ENCODE measurements at regions not wholly inside any gene's neighbourhood (a gene's known extent, or its start where the extent isn't known, plus 50 kb on each side); places are given as distances from the start of the nearest gene placed in this dataset.

DNA sequence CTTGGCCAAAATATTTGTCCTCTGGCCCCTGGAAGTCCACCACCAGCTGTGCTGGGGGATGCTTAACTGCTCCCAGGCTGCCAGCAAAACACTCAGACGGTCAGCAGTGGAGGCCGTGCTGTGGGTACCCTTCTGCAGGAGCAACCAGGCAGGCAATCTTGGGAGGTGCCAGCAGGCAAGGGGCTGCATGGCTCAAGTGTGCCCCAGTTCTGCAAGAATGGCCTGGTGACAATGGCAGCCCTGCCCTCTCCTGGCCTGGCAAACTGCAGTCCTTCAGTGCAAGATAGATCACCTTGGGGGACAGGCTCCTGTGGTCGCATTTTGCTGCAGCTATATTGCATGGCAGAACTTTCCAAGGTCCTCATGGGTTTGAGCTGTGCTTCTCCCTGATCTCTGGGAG is 728.3 kb downstream of the TMTC2 start:
- Histone ChIP-seq H3K79me2 (ENCODE audit: low read length) (no peaks in the 10 kb centered on the region), H3K9me3 (ENCODE audit: insufficient read depth, low read length) (no peaks in the 10 kb centered on the region), H3K36me3 (replicated peaks; ENCODE audit: low read depth, low read length) (no peaks in the 10 kb centered on the region), H3K27me3 (ENCODE audit: low read depth, low read length) (no peaks in the 10 kb centered on the region), H4K20me1 (ENCODE audit: insufficient read depth, low read length) (no peaks in the 10 kb centered on the region), H3K9ac (ENCODE audit: low read length) (no peak overlapping the region), H3K4me2 (ENCODE audit: low read length) (no peak overlapping the region), H3K4me3 (ENCODE audit: low read length) (no peak overlapping the region), H3K27ac (ENCODE audit: low read length) (no peak overlapping the region), H3K4me1 (ENCODE audit: low read length) (no peaks in the 10 kb centered on the region), H2AFZ (ENCODE audit: low read depth, low read length) (no peak overlapping the region)
- no peak for TF ChIP-seq EZH2phosphoT487 (IDR thresholded peaks at IDR 0.05; ENCODE audit: low read depth)
- TF ChIP-seq, protein P1, sequence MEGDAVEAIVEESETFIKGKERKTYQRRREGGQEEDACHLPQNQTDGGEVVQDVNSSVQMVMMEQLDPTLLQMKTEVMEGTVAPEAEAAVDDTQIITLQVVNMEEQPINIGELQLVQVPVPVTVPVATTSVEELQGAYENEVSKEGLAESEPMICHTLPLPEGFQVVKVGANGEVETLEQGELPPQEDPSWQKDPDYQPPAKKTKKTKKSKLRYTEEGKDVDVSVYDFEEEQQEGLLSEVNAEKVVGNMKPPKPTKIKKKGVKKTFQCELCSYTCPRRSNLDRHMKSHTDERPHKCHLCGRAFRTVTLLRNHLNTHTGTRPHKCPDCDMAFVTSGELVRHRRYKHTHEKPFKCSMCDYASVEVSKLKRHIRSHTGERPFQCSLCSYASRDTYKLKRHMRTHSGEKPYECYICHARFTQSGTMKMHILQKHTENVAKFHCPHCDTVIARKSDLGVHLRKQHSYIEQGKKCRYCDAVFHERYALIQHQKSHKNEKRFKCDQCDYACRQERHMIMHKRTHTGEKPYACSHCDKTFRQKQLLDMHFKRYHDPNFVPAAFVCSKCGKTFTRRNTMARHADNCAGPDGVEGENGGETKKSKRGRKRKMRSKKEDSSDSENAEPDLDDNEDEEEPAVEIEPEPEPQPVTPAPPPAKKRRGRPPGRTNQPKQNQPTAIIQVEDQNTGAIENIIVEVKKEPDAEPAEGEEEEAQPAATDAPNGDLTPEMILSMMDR (IDR thresholded peaks at IDR 0.05; ENCODE audit: low read depth, low read length): no peak

DNA sequence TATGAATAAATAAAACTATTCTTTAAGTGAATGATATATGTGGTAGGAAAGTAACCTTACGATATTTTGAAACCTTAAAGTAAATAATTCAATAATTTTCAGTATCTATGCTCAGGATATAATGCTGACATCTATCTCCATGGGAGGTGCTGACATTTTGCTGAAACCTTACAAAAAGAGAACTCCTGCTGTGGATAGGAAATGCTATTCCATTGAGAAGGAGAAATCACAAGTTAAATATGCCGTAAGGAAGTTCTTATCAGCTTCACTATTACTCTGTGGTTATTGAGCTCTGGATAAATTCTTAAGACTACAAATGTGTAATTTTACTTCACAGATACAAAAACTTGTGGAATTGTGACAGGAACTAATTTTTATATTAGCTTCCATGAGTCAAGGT is 722.1 kb downstream of the TMTC2 start:
- no peak overlapping the region for H3K9ac ChIP-seq (ENCODE audit: low read length)
- H3K36me3 ChIP-seq (replicated peaks; ENCODE audit: low read depth, low read length): no peaks in the 10 kb centered on the region
- no peaks in the 10 kb centered on the region for H3K9me3 ChIP-seq (ENCODE audit: insufficient read depth, low read length)
- H3K27ac ChIP-seq (ENCODE audit: low read length): no peak overlapping the region
- no peaks in the 10 kb centered on the region for H3K79me2 ChIP-seq (ENCODE audit: low read length)
- H3K4me3 ChIP-seq (ENCODE audit: low read length): no peak overlapping the region
- no peak overlapping the region for H2AFZ ChIP-seq (ENCODE audit: low read depth, low read length)
- H3K27me3 ChIP-seq (ENCODE audit: low read depth, low read length): no peaks in the 10 kb centered on the region
- no peak overlapping the region for H3K4me2 ChIP-seq (ENCODE audit: low read length)
- H3K4me1 ChIP-seq (ENCODE audit: low read length): no peaks in the 10 kb centered on the region
- no peaks in the 10 kb centered on the region for H4K20me1 ChIP-seq (ENCODE audit: insufficient read depth, low read length)
- TF ChIP-seq EZH2phosphoT487 (IDR thresholded peaks at IDR 0.05; ENCODE audit: low read depth): no peak
- TF ChIP-seq, protein P1 (IDR thresholded peaks at IDR 0.05; ENCODE audit: low read depth, low read length): no peak

DNA sequence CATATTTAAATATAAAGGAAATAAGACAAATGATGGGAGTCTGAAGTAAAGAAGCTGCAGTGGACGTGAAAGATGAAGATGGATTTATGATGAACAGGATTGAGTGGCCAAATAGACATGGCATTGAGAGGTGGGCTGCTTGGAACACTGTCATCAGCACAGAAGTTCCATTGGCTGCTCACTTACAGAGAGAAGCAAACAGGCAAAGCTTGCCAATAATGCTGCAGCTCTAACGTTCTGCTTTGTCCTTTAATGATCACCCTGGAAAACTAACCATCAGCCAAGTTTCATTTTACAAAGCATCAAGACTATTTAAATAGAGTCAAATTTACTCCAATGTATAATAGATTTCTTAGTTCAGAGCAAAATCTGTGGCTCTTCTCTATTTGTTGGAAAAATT is 721.4 kb downstream of the TMTC2 start:
- no peak overlapping the region for H3K27ac ChIP-seq (ENCODE audit: low read length)
- H4K20me1 ChIP-seq (ENCODE audit: insufficient read depth, low read length): no peaks in the 10 kb centered on the region
- no peak overlapping the region for H3K9ac ChIP-seq (ENCODE audit: low read length)
- H3K4me3 ChIP-seq (ENCODE audit: low read length): no peak overlapping the region
- no peaks in the 10 kb centered on the region for H3K36me3 ChIP-seq (replicated peaks; ENCODE audit: low read depth, low read length)
- H3K4me1 ChIP-seq (ENCODE audit: low read length): no peaks in the 10 kb centered on the region
- H3K4me2 ChIP-seq (ENCODE audit: low read length): no peak overlapping the region
- H2AFZ ChIP-seq (ENCODE audit: low read depth, low read length): no peak overlapping the region
- no peaks in the 10 kb centered on the region for H3K27me3 ChIP-seq (ENCODE audit: low read depth, low read length)
- TF ChIP-seq EZH2phosphoT487 (IDR thresholded peaks at IDR 0.05; ENCODE audit: low read depth): no peak
- TF ChIP-seq, protein P1 (IDR thresholded peaks at IDR 0.05; ENCODE audit: low read depth, low read length): no peak
- H3K9me3 ChIP-seq (ENCODE audit: insufficient read depth, low read length): no peaks in the 10 kb centered on the region
- no peaks in the 10 kb centered on the region for H3K79me2 ChIP-seq (ENCODE audit: low read length)

DNA sequence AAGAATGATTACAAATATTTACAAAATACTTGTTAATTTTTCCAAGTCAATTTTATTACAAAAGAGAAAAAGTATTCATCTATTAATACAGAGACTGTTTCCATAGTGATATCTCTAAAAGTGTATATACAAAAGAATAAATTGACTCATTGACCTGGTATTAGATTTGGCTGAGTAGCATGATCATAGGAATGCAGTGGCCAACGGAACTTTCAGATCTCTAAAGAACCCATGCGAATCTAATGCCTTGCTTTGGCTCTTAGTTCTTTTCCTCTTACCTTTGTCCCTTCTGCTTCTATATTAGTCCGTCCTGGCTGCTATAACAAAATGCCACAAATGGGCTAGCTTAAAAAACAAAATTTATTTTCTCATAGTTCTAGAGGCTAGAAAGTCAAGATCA is 717.8 kb downstream of the TMTC2 start:
- Histone ChIP-seq H3K9ac (ENCODE audit: low read length) (no peak overlapping the region), H4K20me1 (ENCODE audit: insufficient read depth, low read length) (no peaks in the 10 kb centered on the region), H3K4me1 (ENCODE audit: low read length) (no peaks in the 10 kb centered on the region), H3K27ac (ENCODE audit: low read length) (no peak overlapping the region), H3K9me3 (ENCODE audit: insufficient read depth, low read length) (no peaks in the 10 kb centered on the region), H3K27me3 (ENCODE audit: low read depth, low read length) (no peaks in the 10 kb centered on the region), H3K4me2 (ENCODE audit: low read length) (no peak overlapping the region), H3K4me3 (ENCODE audit: low read length) (no peak overlapping the region), H3K36me3 (replicated peaks; ENCODE audit: low read depth, low read length) (no peaks in the 10 kb centered on the region), H3K79me2 (ENCODE audit: low read length) (no peaks in the 10 kb centered on the region), H2AFZ (ENCODE audit: low read depth, low read length) (no peak overlapping the region)
- no peak for TF ChIP-seq EZH2phosphoT487 (IDR thresholded peaks at IDR 0.05; ENCODE audit: low read depth)
- TF ChIP-seq, protein P1 (IDR thresholded peaks at IDR 0.05; ENCODE audit: low read depth, low read length): no peak
